Hepatocyte (in vitro differentiated cells): ENCODE measurements at regions not wholly inside any gene's neighbourhood (a gene's known extent, or its start where the extent isn't known, plus 50 kb on each side); places are given as distances from the start of the nearest gene placed in this dataset.

Experiments used
- CTCF ChIP-seq: fragments of 200-600 bp; sonication (generic); IDR thresholded peaks from 2 replicates; pipeline ENCODE4 v1.5.1; 2016; ENCODE audit warnings: antibody characterized with exemption, mild to moderate bottlenecking; ENCODE audit not compliant: poor library complexity
- EZH2 ChIP-seq: fragments of 200-600 bp; sonication (generic); IDR thresholded peaks from 2 replicates; pipeline ENCODE4 v1.6.1; 2016; ENCODE audit warnings: antibody characterized with exemption, mild to moderate bottlenecking, borderline replicate concordance
- EZH2phosphoT487 ChIP-seq: fragments of 200-600 bp; sonication (generic); IDR thresholded peaks from one replicate; pipeline ENCODE4 v1.6.1; 2018; ENCODE audit warnings: antibody characterized with exemption, mild to moderate bottlenecking, low read depth, moderate library complexity; ENCODE audit not compliant: unreplicated experiment, severe bottlenecking

- no peak for TF ChIP-seq CTCF
- TF ChIP-seq EZH2: no peak
- TF ChIP-seq EZH2phosphoT487: no peak
Measured at GRCh38 chr12:16415155-16415554, 67.7 kb downstream of the MGST1 start.
